HCT116 (cell line): ENCODE measurements at regions not wholly inside any gene's neighbourhood (a gene's known extent, or its start where the extent isn't known, plus 50 kb on each side); places are given as distances from the start of the nearest gene placed in this dataset.

Experiments used
- ATAC-seq: fragments of 200-7000 bp; cut with Tn5 transposase; 2 replicates; pipeline ENCODE4 v1.9.1; 2020; ENCODE audit warnings: mild to moderate bottlenecking, moderate library complexity
- BruUV-seq: library from RNA; stranded (reverse); fragments of 400-500 nt; replicated peaks from 2 replicates; lab custom pipeline; 2021; lab: Mats Ljungman, UMichigan
- CTCF ChIA-PET: fragments of 300-600 bp; sonication (Branson Sonifier 250); formaldehyde crosslinking; loops from one replicate; lab custom pipeline; 2021; ENCODE audit warnings: antibody characterized with exemption; lab: Charles Lee
- POLR2A ChIA-PET: fragments of 300-600, 350-600 bp; sonication (Branson Sonifier 250); formaldehyde crosslinking; loops from one replicate; lab custom pipeline; 2021; ENCODE audit warnings: antibody characterized with exemption; lab: Charles Lee
- RAD21 ChIA-PET, 2 experiments: fragments of 300-600 bp; sonication (Branson Sonifier 250); formaldehyde crosslinking; loops; one replicate each; lab custom pipeline; 2023; ENCODE audit warnings: low total read pairs in 2 of 2; ENCODE audit not compliant: uncharacterized antibody in 2 of 2, unreplicated experiment in 2 of 2, low non-redundant PET in 1 of 2; lab: Charles Lee
- DNase-seq: peaks from one replicate; pipeline ENCODE4 v3.0.0-alpha.2; 2010; ENCODE audit warnings: low read depth, low spot score
- H2AFZ ChIP-seq: fragments of 200-600 bp; shearing (Covaris generic), sonication (generic); 2 replicates; pipeline ENCODE4 v1.6.1; 2017; ENCODE audit warnings: low read depth, mixed run types, mixed read lengths, antibody characterized with exemption, low read length; ENCODE audit not compliant: poor library complexity, severe bottlenecking
- H3K27ac ChIP-seq: 2 replicates; pipeline ENCODE4 v1.5.1; 2012; ENCODE audit warnings: low read depth, low read length
- H3K27me3 ChIP-seq: fragments of 200-600 bp; sonication (generic); 2 replicates; pipeline ENCODE4 v1.6.1; 2016; ENCODE audit warnings: mixed run types, low read length, mixed read lengths; ENCODE audit not compliant: insufficient read depth
- H3K36me3 ChIP-seq, 2 experiments: fragments of 200-500 bp in 1 of 2; fragments of 200-600 bp in 1 of 2; sonication (Bioruptor generic) in 1 of 2; sonication (generic) in 1 of 2; 2 replicates each; pipeline versions ENCODE4 v1.5.1 to v1.6.1; 2014 to 2016; ENCODE audit warnings: low read length in 2 of 2, inconsistent platforms in 1 of 2, mixed read lengths in 1 of 2, mixed run types in 1 of 2; ENCODE audit not compliant: insufficient read depth in 2 of 2, control insufficient read depth in 1 of 2
- H3K4me1 ChIP-seq, 2 experiments: fragments of 200-600 bp in 1 of 2; sonication (generic) in 1 of 2; 2 replicates each; pipeline versions ENCODE4 v1.5.1 to v1.6.1; 2012 to 2017; ENCODE audit warnings: low read length in 2 of 2, inconsistent platforms in 1 of 2, mild to moderate bottlenecking in 1 of 2, mixed read lengths in 1 of 2, mixed run types in 1 of 2, moderate library complexity in 1 of 2; ENCODE audit not compliant: insufficient read depth in 2 of 2, control insufficient read depth in 1 of 2
- H3K4me2 ChIP-seq: fragments of 200-600 bp; sonication (generic); 2 replicates; pipeline ENCODE4 v1.6.1; 2017; ENCODE audit warnings: mixed run types, low read length, mixed read lengths
- H3K4me3 ChIP-seq, 2 experiments: fragments of 200-600 bp in 1 of 2; sonication (generic) in 1 of 2; replicated peaks in 1 of 2; 2 replicates each; pipeline ENCODE4 v1.5.1; 2011 to 2016; ENCODE audit warnings: low read length in 2 of 2, control low read depth in 1 of 2, low read depth in 1 of 2, mild to moderate bottlenecking in 1 of 2, mixed read lengths in 1 of 2, mixed run types in 1 of 2
- H3K79me2 ChIP-seq: fragments of 200-600 bp; sonication (generic); 2 replicates; pipeline ENCODE4 v1.6.1; 2017; ENCODE audit warnings: mild to moderate bottlenecking, mixed run types, low read length, moderate library complexity, mixed read lengths; ENCODE audit not compliant: insufficient read depth
- H3K9ac ChIP-seq: fragments of 200-600 bp; sonication (generic); 2 replicates; pipeline ENCODE4 v1.6.1; 2016; ENCODE audit warnings: low read length, mixed read lengths
- H3K9me2 ChIP-seq: fragments of 200-600 bp; sonication (generic), shearing (Covaris generic); 2 replicates; pipeline ENCODE4 v1.6.1; 2017; ENCODE audit warnings: mixed run types, mild to moderate bottlenecking, moderate library complexity; ENCODE audit not compliant: insufficient read depth
- H3K9me3 ChIP-seq, 2 experiments: fragments of 200-500 bp in 1 of 2; fragments of 200-600 bp in 1 of 2; sonication (Bioruptor generic) in 1 of 2; sonication (generic) in 1 of 2; 2 replicates each; pipeline ENCODE4 v1.6.1; 2014 to 2017; ENCODE audit warnings: low read length in 2 of 2, mixed read lengths in 2 of 2, inconsistent platforms in 1 of 2, low read depth in 1 of 2, mild to moderate bottlenecking in 1 of 2, mixed run types in 1 of 2, moderate library complexity in 1 of 2; ENCODE audit not compliant: control insufficient read depth in 1 of 2, insufficient read depth in 1 of 2
- H4K20me1 ChIP-seq: fragments of 200-600 bp; sonication (generic), shearing (Covaris generic); 2 replicates; pipeline ENCODE4 v1.6.1; 2017; ENCODE audit warnings: mixed run types, mild to moderate bottlenecking, moderate library complexity; ENCODE audit not compliant: insufficient read depth
- CBX3 ChIP-seq: IDR thresholded peaks from 2 replicates; pipeline ENCODE4 v1.6.1; 2012; ENCODE audit warnings: low read depth
- CEBPB ChIP-seq: IDR thresholded peaks from 2 replicates; pipeline ENCODE4 v1.6.1; 2012; ENCODE audit warnings: low read depth
- EGR1 ChIP-seq: IDR thresholded peaks from 2 replicates; pipeline ENCODE4 v1.6.1; 2012; ENCODE audit warnings: low read depth
- ELF1 ChIP-seq: IDR thresholded peaks from 2 replicates; pipeline ENCODE4 v1.6.1; 2012; ENCODE audit warnings: low read depth, borderline replicate concordance
- EZH2 ChIP-seq: fragments of 200-600 bp; sonication (generic); IDR thresholded peaks from 2 replicates; pipeline ENCODE4 v1.6.1; 2017; ENCODE audit warnings: antibody characterized with exemption, mixed run types
- EZH2phosphoT487 ChIP-seq: fragments of 200-600 bp; IDR thresholded peaks from 2 replicates; pipeline ENCODE4 v1.6.1; 2018; ENCODE audit warnings: antibody characterized with exemption, borderline replicate concordance
- FOSL1 ChIP-seq: IDR thresholded peaks from 2 replicates; pipeline ENCODE4 v1.6.1; 2012; ENCODE audit warnings: low read depth
- JUND ChIP-seq: IDR thresholded peaks from 2 replicates; pipeline ENCODE4 v1.6.1; 2012
- POLR2A ChIP-seq: IDR thresholded peaks from 2 replicates; pipeline ENCODE4 v1.7.0; 2011; ENCODE audit warnings: borderline replicate concordance; ENCODE audit not compliant: insufficient read depth, insufficient read length; ENCODE audit errors: extremely low read depth
- POLR2AphosphoS5 ChIP-seq: IDR thresholded peaks from 2 replicates; pipeline ENCODE4 v1.6.1; 2011; ENCODE audit warnings: mild to moderate bottlenecking, low read depth, low read length, moderate library complexity
- SIN3A ChIP-seq: IDR thresholded peaks from 2 replicates; pipeline ENCODE4 v1.6.1; 2012; ENCODE audit warnings: low read depth
- SP1 ChIP-seq: IDR thresholded peaks from 2 replicates; pipeline ENCODE4 v1.6.1; 2012; ENCODE audit warnings: low read depth
- SRF ChIP-seq: IDR thresholded peaks from 2 replicates; pipeline ENCODE4 v1.6.1; 2012; ENCODE audit warnings: low read depth
- TCF7L2 ChIP-seq: IDR thresholded peaks from 2 replicates; pipeline ENCODE4 v1.7.0; 2011; ENCODE audit warnings: borderline replicate concordance, inconsistent platforms; ENCODE audit not compliant: insufficient read depth, insufficient read length; ENCODE audit errors: extremely low read depth
- YY1 ChIP-seq: IDR thresholded peaks from 2 replicates; pipeline ENCODE4 v1.6.1; 2011; ENCODE audit warnings: low read length, low read depth, moderate library complexity, mild to moderate bottlenecking; ENCODE audit not compliant: insufficient replicate concordance; ENCODE audit errors: extremely low read depth
- ZFX ChIP-seq: fragments of 450-650 bp; IDR thresholded peaks from 2 replicates; pipeline ENCODE4 v1.6.1; 2017
- intact Hi-C: fragments of 100-400 bp; cut with micrococcal nuclease; formaldehyde crosslinking; loops from 2 replicates; pipeline ENCODE4 v1.10.0; 2022
- TF ChIP-seq, protein P1 (sequence below), 3 experiments: fragments of 200-600 bp in 1 of 3; sonication (generic) in 1 of 3; IDR thresholded peaks in 2 of 3; conservative IDR thresholded peaks in 1 of 3; 2 replicates each; pipeline ENCODE4 v1.5.1; 2012 to 2017; ENCODE audit warnings: low read depth in 2 of 3, low read length in 2 of 3, antibody characterized with exemption in 1 of 3, borderline replicate concordance in 1 of 3, control low read depth in 1 of 3, mild to moderate bottlenecking in 1 of 3, mixed read lengths in 1 of 3, mixed run types in 1 of 3, moderate library complexity in 1 of 3; ENCODE audit not compliant: insufficient read depth in 1 of 3
- TF ChIP-seq, protein P2 (sequence below): IDR thresholded peaks from 2 replicates; pipeline ENCODE4 v1.6.1; 2012; ENCODE audit warnings: low read depth
- TF ChIP-seq, protein P3 (sequence below): IDR thresholded peaks from 2 replicates; pipeline ENCODE4 v1.6.1; 2011; ENCODE audit warnings: mild to moderate bottlenecking, low read length, moderate library complexity; ENCODE audit not compliant: insufficient replicate concordance; ENCODE audit errors: extremely low read depth

DNA sequence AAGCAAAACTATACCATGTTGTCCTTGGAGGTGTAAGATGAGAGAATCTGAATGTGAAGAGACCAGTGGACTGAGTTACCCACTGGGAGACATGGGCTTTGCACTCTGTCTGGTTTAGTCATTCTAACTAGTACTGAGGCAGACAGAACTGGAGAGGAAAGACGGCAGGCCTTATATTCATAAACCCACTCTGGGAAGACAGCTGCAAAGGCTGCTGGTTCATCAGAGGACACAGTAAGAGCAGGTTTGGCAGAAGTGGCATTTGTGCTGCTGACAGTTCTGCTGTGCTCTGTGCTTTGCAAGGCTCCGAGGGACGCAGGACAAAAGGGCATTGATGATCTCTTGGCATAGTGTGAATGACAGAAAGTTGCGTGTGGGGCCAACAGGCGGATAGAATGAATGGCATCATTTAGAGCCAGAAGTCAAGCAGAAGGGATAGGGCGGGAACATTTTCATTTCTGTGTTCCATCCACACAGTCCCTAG, 142.3 kb upstream of the TENT5A start (continued):
- TF ChIP-seq YY1 (no peak), CBX3 (no peak), SRF (no peak), SIN3A (no peak)

DNA sequence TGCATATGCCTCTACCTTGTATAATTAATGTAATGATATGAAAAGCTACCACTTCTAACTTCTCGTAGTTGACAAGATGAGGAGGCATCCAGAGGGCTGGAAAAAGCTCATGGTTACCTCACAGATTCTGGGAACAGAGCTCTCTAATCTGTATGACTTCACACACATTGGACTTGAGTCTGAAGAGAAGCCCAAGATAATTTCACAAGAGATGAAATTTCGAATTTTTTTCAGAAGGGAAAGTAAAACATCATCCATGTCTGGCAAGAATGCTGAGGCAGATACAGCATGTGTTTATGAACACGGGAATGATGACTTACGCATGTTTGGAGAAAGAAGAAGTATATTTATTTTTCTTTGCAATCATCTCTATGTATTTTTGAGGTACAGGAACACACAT, 141.8 kb upstream of the TENT5A start:
- ChIA-PET POLR2A (no interaction called here), RAD21 (no interaction called here), CTCF (no interaction called here)
- Histone ChIP-seq H3K27ac (no peak overlapping the region), H3K4me3 (no peak overlapping the region), H4K20me1 (no peaks in the 10 kb centered on the region), H3K27me3 (no peaks in the 10 kb centered on the region), H3K4me2 (no peak overlapping the region), H3K9me3 (no peaks in the 10 kb centered on the region), H3K36me3 (no peaks in the 10 kb centered on the region), H3K4me1 (peaks cover 0 to 16% of the 10 kb centered on the region in 2 experiments; a peak in 3 of 4 replicates), H2AFZ (no peak overlapping the region), H3K9ac (no peak overlapping the region), H3K9me2 (no peaks in the 10 kb centered on the region), H3K79me2 (no peaks in the 10 kb centered on the region)
- no peak for ATAC-seq
- intact Hi-C loops: no loop called here
- no TSS peak for BruUV-seq
- no peak for TF ChIP-seq EGR1
- TF ChIP-seq, protein P1, sequence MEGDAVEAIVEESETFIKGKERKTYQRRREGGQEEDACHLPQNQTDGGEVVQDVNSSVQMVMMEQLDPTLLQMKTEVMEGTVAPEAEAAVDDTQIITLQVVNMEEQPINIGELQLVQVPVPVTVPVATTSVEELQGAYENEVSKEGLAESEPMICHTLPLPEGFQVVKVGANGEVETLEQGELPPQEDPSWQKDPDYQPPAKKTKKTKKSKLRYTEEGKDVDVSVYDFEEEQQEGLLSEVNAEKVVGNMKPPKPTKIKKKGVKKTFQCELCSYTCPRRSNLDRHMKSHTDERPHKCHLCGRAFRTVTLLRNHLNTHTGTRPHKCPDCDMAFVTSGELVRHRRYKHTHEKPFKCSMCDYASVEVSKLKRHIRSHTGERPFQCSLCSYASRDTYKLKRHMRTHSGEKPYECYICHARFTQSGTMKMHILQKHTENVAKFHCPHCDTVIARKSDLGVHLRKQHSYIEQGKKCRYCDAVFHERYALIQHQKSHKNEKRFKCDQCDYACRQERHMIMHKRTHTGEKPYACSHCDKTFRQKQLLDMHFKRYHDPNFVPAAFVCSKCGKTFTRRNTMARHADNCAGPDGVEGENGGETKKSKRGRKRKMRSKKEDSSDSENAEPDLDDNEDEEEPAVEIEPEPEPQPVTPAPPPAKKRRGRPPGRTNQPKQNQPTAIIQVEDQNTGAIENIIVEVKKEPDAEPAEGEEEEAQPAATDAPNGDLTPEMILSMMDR (IDR thresholded peaks at IDR 0.05 in 2 of 3, conservative IDR thresholded peaks at IDR 0.05 in 1 of 3; ENCODE audit: borderline replicate concordance in 1 of 3, insufficient read depth in 1 of 3, low read depth in 2 of 3, low read length in 2 of 3): no peak
- no peak for TF ChIP-seq EZH2
- TF ChIP-seq YY1: no peak
- no peak for TF ChIP-seq SRF
- TF ChIP-seq CEBPB: no peak
- TF ChIP-seq, protein P2, sequence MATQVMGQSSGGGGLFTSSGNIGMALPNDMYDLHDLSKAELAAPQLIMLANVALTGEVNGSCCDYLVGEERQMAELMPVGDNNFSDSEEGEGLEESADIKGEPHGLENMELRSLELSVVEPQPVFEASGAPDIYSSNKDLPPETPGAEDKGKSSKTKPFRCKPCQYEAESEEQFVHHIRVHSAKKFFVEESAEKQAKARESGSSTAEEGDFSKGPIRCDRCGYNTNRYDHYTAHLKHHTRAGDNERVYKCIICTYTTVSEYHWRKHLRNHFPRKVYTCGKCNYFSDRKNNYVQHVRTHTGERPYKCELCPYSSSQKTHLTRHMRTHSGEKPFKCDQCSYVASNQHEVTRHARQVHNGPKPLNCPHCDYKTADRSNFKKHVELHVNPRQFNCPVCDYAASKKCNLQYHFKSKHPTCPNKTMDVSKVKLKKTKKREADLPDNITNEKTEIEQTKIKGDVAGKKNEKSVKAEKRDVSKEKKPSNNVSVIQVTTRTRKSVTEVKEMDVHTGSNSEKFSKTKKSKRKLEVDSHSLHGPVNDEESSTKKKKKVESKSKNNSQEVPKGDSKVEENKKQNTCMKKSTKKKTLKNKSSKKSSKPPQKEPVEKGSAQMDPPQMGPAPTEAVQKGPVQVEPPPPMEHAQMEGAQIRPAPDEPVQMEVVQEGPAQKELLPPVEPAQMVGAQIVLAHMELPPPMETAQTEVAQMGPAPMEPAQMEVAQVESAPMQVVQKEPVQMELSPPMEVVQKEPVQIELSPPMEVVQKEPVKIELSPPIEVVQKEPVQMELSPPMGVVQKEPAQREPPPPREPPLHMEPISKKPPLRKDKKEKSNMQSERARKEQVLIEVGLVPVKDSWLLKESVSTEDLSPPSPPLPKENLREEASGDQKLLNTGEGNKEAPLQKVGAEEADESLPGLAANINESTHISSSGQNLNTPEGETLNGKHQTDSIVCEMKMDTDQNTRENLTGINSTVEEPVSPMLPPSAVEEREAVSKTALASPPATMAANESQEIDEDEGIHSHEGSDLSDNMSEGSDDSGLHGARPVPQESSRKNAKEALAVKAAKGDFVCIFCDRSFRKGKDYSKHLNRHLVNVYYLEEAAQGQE: no peak
- TF ChIP-seq FOSL1: no peak
- TF ChIP-seq ZFX: no peak
- TF ChIP-seq SP1: no peak
- TF ChIP-seq EZH2phosphoT487: no peak
- TF ChIP-seq SIN3A: no peak
- no peak for TF ChIP-seq CBX3
- TF ChIP-seq POLR2AphosphoS5: no peak
- TF ChIP-seq, protein P3, sequence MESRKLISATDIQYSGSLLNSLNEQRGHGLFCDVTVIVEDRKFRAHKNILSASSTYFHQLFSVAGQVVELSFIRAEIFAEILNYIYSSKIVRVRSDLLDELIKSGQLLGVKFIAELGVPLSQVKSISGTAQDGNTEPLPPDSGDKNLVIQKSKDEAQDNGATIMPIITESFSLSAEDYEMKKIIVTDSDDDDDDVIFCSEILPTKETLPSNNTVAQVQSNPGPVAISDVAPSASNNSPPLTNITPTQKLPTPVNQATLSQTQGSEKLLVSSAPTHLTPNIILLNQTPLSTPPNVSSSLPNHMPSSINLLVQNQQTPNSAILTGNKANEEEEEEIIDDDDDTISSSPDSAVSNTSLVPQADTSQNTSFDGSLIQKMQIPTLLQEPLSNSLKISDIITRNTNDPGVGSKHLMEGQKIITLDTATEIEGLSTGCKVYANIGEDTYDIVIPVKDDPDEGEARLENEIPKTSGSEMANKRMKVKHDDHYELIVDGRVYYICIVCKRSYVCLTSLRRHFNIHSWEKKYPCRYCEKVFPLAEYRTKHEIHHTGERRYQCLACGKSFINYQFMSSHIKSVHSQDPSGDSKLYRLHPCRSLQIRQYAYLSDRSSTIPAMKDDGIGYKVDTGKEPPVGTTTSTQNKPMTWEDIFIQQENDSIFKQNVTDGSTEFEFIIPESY: no peak
- no peak for TF ChIP-seq JUND
- no peak for TF ChIP-seq TCF7L2
- TF ChIP-seq POLR2A: no peak
- no peak for TF ChIP-seq ELF1
- no peak for DNase-seq
